ENCODE measurements at regions not wholly inside any gene's neighbourhood (a gene's known extent, or its start where the extent isn't known, plus 50 kb on each side); places are given as distances from the start of the nearest gene placed in this dataset.
"Not testable (repeated sequence)": the region's sequence is repeated elsewhere in the genome, so short reads cannot be mapped to it uniquely, and the experiment has no call there.

GRCh38 chr7:35961260-35961659 lies 160.4 kb downstream of the SEPTIN7 start:
- TF ChIP-seq, protein P1, sequence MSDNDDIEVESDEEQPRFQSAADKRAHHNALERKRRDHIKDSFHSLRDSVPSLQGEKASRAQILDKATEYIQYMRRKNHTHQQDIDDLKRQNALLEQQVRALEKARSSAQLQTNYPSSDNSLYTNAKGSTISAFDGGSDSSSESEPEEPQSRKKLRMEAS (IDR thresholded peaks at IDR 0.05; ENCODE audit: insufficient read depth, insufficient read length) = not testable (repeated sequence)
- TF ChIP-seq, protein P2, sequence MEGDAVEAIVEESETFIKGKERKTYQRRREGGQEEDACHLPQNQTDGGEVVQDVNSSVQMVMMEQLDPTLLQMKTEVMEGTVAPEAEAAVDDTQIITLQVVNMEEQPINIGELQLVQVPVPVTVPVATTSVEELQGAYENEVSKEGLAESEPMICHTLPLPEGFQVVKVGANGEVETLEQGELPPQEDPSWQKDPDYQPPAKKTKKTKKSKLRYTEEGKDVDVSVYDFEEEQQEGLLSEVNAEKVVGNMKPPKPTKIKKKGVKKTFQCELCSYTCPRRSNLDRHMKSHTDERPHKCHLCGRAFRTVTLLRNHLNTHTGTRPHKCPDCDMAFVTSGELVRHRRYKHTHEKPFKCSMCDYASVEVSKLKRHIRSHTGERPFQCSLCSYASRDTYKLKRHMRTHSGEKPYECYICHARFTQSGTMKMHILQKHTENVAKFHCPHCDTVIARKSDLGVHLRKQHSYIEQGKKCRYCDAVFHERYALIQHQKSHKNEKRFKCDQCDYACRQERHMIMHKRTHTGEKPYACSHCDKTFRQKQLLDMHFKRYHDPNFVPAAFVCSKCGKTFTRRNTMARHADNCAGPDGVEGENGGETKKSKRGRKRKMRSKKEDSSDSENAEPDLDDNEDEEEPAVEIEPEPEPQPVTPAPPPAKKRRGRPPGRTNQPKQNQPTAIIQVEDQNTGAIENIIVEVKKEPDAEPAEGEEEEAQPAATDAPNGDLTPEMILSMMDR (IDR thresholded peaks at IDR 0.05; ENCODE audit: extremely low read depth in 1 of 2, insufficient read depth in 1 of 2, low read depth in 1 of 2, low read length in 2 of 2) = not testable (repeated sequence)
- TF ChIP-seq POLR2A (IDR thresholded peaks at IDR 0.05; ENCODE audit: low read depth, low read length); EZH2 (IDR thresholded peaks at IDR 0.05; ENCODE audit: borderline replicate concordance, low read depth, low read length, severe bottlenecking); MYC (IDR thresholded peaks at IDR 0.05; ENCODE audit: low read depth, low read length); POLR2AphosphoS5 (IDR thresholded peaks at IDR 0.05; ENCODE audit: insufficient read depth, low read depth, low read length); JUN (IDR thresholded peaks at IDR 0.05; ENCODE audit: borderline replicate concordance, insufficient read depth, insufficient read length, low read depth); FOS (IDR thresholded peaks at IDR 0.05; ENCODE audit: borderline replicate concordance, insufficient read depth, low read length): not testable (repeated sequence)

Data from endothelial cell of umbilical vein (primary cell).